Transverse colon (tissue), 4 donors: ENCODE measurements at regions not wholly inside any gene's neighbourhood (a gene's known extent, or its start where the extent isn't known, plus 50 kb on each side); places are given as distances from the start of the nearest gene placed in this dataset.
A peak's percentile ranks its signal among the peaks of the same experiment; 100 is the strongest.

Experiments
- CTCF ChIP-seq, 5 experiments: fragments of 200-600 bp in 3 of 5; fragments of 450-650 bp in 2 of 5; sonication (generic) in 3 of 5; IDR thresholded peaks; 1 replicate in 2 of 5; 2 replicates in 3 of 5; pipeline ENCODE4 v1.5.1; 2016 to 2017; ENCODE audit warnings: antibody characterized with exemption in 5 of 5, inconsistent platforms in 3 of 5, mild to moderate bottlenecking in 2 of 5, moderate library complexity in 1 of 5
- EP300 ChIP-seq: sonication (generic); formaldehyde crosslinking; IDR thresholded peaks from one replicate; pipeline ENCODE4 v1.6.1; 2017; ENCODE audit warnings: antibody characterized with exemption, low read depth
- POLR2A ChIP-seq: fragments of 450-650 bp; IDR thresholded peaks from one replicate; pipeline ENCODE4 v1.6.1; 2016; ENCODE audit warnings: antibody characterized with exemption, mild to moderate bottlenecking, moderate library complexity
- POLR2AphosphoS5 ChIP-seq, 3 donors: sonication (generic); formaldehyde crosslinking; IDR thresholded peaks; one replicate each; pipeline ENCODE4 v1.6.1; 2016; ENCODE audit warnings: antibody characterized with exemption in 3 of 3

- TF ChIP-seq CTCF (IDR thresholded peaks at IDR 0.05): no peak
- TF ChIP-seq POLR2AphosphoS5 (IDR thresholded peaks at IDR 0.05): peak in 1 of 3 donors; percentile 24
- no peak for TF ChIP-seq POLR2A
- TF ChIP-seq EP300: no peak
Measured at GRCh38 chr1:220999872-221000863, 120.9 kb downstream of the HLX start.
